Nephron (organoid): ENCODE measurements at regions not wholly inside any gene's neighbourhood (a gene's known extent, or its start where the extent isn't known, plus 50 kb on each side); places are given as distances from the start of the nearest gene placed in this dataset.

ENCODE experiments used
- H3K27ac Mint-ChIP-seq, 3 experiments: 2 replicates each; pipeline ENCODE4 v1.8.0; 2020; ENCODE audit warnings: mixed read lengths in 3 of 3, mild to moderate bottlenecking in 2 of 3, moderate library complexity in 1 of 3
- H3K27me3 Mint-ChIP-seq: 2 replicates; pipeline ENCODE4 v1.8.0; 2021; ENCODE audit warnings: low read depth, mild to moderate bottlenecking, moderate library complexity, mixed read lengths
- H3K36me3 Mint-ChIP-seq: 2 replicates; pipeline ENCODE4 v1.8.0; 2020; ENCODE audit warnings: low read depth, mixed read lengths
- H3K4me1 Mint-ChIP-seq: 2 replicates; pipeline ENCODE4 v1.8.0; 2020; ENCODE audit warnings: mixed read lengths
- H3K4me3 Mint-ChIP-seq, 3 experiments: 2 replicates each; pipeline ENCODE4 v1.8.0; 2020; ENCODE audit warnings: mild to moderate bottlenecking in 3 of 3, mixed read lengths in 3 of 3, moderate library complexity in 2 of 3
- H3K9me3 Mint-ChIP-seq: 2 replicates; pipeline ENCODE4 v1.8.0; 2020; ENCODE audit warnings: mixed read lengths
- TF ChIP-seq, protein P1 (sequence below), 3 experiments: fragments of 200-600 bp; sonication (generic); IDR thresholded peaks; one replicate each; pipeline ENCODE4 v1.5.0; 2021; ENCODE audit warnings: antibody characterized with exemption in 3 of 3; ENCODE audit not compliant: unreplicated experiment in 3 of 3

DNA sequence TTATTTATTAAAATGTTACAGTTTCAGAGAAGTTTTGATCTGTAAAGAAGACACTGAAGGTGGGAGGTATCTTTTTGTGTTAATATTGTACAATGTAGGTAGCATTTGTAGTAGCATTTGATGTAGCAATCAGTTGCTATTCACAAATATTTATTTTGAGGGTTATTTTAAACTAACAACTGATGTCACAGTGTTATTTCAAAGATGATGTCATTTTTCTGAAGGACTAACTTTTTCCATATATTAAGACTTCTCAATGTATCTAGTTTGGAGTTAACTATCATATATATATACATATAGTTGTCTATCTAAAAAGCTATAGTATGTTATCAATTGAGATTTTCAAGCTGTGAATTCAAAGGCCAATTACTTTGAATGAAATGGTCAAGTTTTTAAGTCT, 1003.3 kb downstream of the DSC3 start:
- H3K36me3 Mint-ChIP-seq, result no peaks in the 10 kb centered on the region
- H3K4me3 Mint-ChIP-seq, result no peak overlapping the region
- H3K27ac Mint-ChIP-seq, result no peak overlapping the region
- TF ChIP-seq, protein P1, sequence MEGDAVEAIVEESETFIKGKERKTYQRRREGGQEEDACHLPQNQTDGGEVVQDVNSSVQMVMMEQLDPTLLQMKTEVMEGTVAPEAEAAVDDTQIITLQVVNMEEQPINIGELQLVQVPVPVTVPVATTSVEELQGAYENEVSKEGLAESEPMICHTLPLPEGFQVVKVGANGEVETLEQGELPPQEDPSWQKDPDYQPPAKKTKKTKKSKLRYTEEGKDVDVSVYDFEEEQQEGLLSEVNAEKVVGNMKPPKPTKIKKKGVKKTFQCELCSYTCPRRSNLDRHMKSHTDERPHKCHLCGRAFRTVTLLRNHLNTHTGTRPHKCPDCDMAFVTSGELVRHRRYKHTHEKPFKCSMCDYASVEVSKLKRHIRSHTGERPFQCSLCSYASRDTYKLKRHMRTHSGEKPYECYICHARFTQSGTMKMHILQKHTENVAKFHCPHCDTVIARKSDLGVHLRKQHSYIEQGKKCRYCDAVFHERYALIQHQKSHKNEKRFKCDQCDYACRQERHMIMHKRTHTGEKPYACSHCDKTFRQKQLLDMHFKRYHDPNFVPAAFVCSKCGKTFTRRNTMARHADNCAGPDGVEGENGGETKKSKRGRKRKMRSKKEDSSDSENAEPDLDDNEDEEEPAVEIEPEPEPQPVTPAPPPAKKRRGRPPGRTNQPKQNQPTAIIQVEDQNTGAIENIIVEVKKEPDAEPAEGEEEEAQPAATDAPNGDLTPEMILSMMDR (IDR thresholded peaks at IDR 0.05; ENCODE audit: unreplicated experiment in 3 of 3), result no peak
- H3K9me3 Mint-ChIP-seq, result peaks cover 5% of the 10 kb centered on the region
- no peaks in the 10 kb centered on the region for H3K4me1 Mint-ChIP-seq
- H3K27me3 Mint-ChIP-seq, result no peaks in the 10 kb centered on the region

DNA sequence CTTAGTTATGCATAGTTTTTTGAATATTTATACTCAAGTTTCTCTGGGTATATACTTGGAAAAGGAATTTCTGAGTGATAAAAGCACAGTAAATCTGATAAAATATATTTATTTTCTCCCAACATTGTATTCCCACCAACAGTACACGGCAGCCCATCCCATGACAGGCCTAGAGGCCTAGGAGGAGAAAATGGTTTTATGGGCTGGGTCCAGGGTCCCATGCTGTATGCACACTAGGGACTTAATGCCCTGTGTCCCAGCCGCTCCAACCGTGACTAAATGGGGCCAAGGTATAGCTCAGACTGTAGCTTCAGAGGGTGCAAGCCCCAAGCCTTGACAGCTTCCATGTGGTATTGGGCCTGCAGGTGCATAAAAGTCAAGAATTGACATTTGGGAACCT, 1007.7 kb downstream of the DSC3 start:
- H3K9me3 Mint-ChIP-seq, result peaks cover 5% of the 10 kb centered on the region
- H3K36me3 Mint-ChIP-seq, result no peaks in the 10 kb centered on the region
- TF ChIP-seq, protein P1 (IDR thresholded peaks at IDR 0.05; ENCODE audit: unreplicated experiment in 3 of 3), result no peak
- no peak overlapping the region for H3K4me3 Mint-ChIP-seq
- no peaks in the 10 kb centered on the region for H3K27me3 Mint-ChIP-seq
- H3K4me1 Mint-ChIP-seq, result no peaks in the 10 kb centered on the region
- H3K27ac Mint-ChIP-seq, result no peak overlapping the region

DNA sequence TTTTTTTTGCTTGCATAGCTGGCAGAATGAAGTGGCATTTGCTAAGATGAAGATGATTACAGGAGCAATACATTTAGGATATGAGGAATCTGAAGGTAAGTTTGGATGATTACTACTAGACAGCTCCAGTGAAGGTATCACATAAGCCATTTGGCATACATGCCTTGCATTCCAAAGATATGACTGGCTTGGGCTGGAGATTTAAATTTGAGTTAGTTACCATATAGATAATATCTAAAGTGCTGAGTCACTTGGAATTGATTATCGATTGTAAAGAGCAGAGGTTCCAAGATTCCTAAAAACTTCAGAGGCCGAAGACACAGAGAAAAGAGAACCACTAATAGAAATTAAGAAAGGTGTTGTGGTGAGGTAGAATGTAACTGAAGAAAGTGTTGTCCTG, 1026.4 kb downstream of the DSC3 start:
- Mint-ChIP-seq H3K36me3 (no peaks in the 10 kb centered on the region), H3K27ac (no peak overlapping the region), H3K4me3 (no peak overlapping the region), H3K9me3 (no peaks in the 10 kb centered on the region), H3K4me1 (no peaks in the 10 kb centered on the region), H3K27me3 (no peaks in the 10 kb centered on the region)
- TF ChIP-seq, protein P1 (IDR thresholded peaks at IDR 0.05; ENCODE audit: unreplicated experiment in 3 of 3), result no peak

DNA sequence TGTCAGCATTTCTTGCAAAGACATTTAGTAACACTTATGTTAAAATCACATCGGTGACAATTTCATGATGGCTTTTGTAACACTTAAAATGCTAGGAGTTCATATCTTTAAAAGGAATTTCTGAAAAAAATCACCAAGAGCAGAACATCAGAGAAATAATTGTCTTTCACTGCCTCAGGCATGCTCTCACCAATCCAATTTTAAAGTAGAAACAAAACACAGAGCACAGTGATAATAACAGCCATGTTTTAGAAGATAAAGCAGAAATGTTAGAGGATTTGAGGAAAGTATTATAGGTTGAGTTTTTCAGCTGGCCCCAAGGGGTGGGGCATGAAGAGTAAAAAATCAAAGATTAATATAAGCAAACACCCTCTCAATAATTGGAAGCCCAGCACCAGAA, 1037.6 kb downstream of the DSC3 start:
- Mint-ChIP-seq H3K27ac (no peak overlapping the region), H3K4me1 (no peaks in the 10 kb centered on the region), H3K27me3 (no peaks in the 10 kb centered on the region), H3K4me3 (no peak overlapping the region), H3K9me3 (no peaks in the 10 kb centered on the region), H3K36me3 (no peaks in the 10 kb centered on the region)
- TF ChIP-seq, protein P1 (IDR thresholded peaks at IDR 0.05; ENCODE audit: unreplicated experiment in 3 of 3), result no peak

DNA sequence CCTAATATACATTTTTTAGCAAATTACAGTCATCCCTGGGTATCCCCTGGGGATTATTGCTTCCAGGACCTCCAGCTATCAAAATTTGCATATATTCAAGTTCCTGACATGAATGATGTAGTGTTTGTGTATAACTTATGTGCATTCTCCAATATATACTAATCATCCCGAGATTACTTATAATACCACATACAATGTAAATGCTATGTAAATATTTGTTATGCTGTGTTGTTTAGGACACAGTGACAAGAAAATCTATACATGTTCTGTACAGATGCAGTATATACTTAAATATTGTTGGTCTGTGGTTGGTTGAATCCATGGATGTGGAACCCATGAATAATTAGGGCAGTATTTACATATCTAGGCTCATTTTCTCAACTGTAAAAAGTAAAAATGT, 1060.3 kb downstream of the DSC3 start:
- Mint-ChIP-seq H3K4me3 (no peak overlapping the region), H3K27me3 (no peaks in the 10 kb centered on the region), H3K36me3 (no peaks in the 10 kb centered on the region), H3K9me3 (no peaks in the 10 kb centered on the region), H3K4me1 (no peaks in the 10 kb centered on the region), H3K27ac (no peak overlapping the region)
- TF ChIP-seq, protein P1 (IDR thresholded peaks at IDR 0.05; ENCODE audit: unreplicated experiment in 3 of 3), result no peak

DNA sequence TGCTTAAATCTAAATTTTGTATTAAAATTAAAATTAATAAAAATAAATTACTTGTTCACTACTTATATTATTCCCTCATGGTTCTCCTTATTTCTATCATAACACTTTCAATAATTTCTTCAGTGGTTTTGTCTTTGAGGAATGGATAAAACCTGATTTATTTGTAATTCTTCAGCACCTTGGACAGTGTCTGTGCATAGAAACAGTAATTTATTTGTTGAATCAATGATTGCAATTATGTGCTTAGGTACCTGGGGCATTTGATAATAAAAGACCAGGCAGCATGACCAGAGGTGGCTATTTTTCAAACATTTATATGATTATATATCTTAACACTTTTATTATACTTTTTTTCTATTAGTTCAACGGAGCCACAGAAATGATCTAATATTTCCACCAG, 1062.7 kb downstream of the DSC3 start:
- no peaks in the 10 kb centered on the region for H3K36me3 Mint-ChIP-seq
- no peaks in the 10 kb centered on the region for H3K9me3 Mint-ChIP-seq
- H3K27ac Mint-ChIP-seq, result no peak overlapping the region
- H3K4me3 Mint-ChIP-seq, result no peak overlapping the region
- TF ChIP-seq, protein P1 (IDR thresholded peaks at IDR 0.05; ENCODE audit: unreplicated experiment in 3 of 3), result no peak
- H3K27me3 Mint-ChIP-seq, result no peaks in the 10 kb centered on the region
- H3K4me1 Mint-ChIP-seq, result no peaks in the 10 kb centered on the region
